ENCODE measurements at regions not wholly inside any gene's neighbourhood (a gene's known extent, or its start where the extent isn't known, plus 50 kb on each side); places are given as distances from the start of the nearest gene placed in this dataset.
A peak's percentile ranks its signal among the peaks of the same experiment; 100 is the strongest.

DNA sequence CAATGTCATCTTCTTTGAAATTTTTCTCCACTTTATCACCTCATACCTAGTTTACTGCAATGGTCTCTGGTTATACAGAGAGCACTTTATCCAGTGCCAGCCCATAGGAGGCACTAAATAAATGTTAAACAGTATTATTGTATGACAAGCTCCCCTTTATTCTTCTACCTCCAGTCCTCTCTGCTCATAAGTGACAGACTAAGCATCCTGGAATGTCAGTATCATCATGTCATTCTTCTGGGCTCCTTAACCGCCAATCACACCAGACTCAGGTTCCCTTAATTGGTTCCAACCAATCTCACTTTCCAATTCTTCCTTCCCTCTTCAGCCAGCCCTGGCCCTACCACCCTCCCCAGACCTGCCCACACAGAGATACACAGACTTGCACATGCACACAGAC, 93.1 kb downstream of the RPL27A start:
- DNase-seq (ENCODE audit: low read depth in 2 of 2) = no peak
- Histone ChIP-seq H3K4me3 (replicated peaks in 1 of 4; ENCODE audit: control extremely low read depth in 1 of 4, insufficient read depth in 1 of 4, low read depth in 3 of 4, low read length in 4 of 4) (no peak overlapping the region), H3K4me1 (ENCODE audit: control insufficient read depth, extremely low read depth, insufficient read depth, low read length) (peaks cover 33% of the 10 kb centered on the region), H3K9ac (ENCODE audit: insufficient read depth, low read length) (no peak overlapping the region), H3K36me3 (ENCODE audit: control insufficient read depth, insufficient read depth, low read length) (peaks cover 2% of the 10 kb centered on the region), H3K9me3 (ENCODE audit: control insufficient read depth, insufficient read depth, low read depth, low read length) (no peaks in the 10 kb centered on the region), H4K20me1 (ENCODE audit: control insufficient read depth, extremely low read depth, insufficient read depth, low read length) (no peaks in the 10 kb centered on the region), H3K27ac (ENCODE audit: insufficient read depth, low read length) (no peak overlapping the region), H3K27me3 (ENCODE audit: control insufficient read depth, insufficient read depth, low read length) (no peaks in the 10 kb centered on the region), H2AFZ (ENCODE audit: low read length) (no peak overlapping the region), H3K79me2 (ENCODE audit: control insufficient read depth, insufficient read depth, low read length) (peaks cover 10% of the 10 kb centered on the region), H3K4me2 (ENCODE audit: extremely low read depth, insufficient read depth, low read length) (no peak overlapping the region)
- TF ChIP-seq CTCF (conservative IDR thresholded peaks at IDR 0.05 in 1 of 2, IDR thresholded peaks at IDR 0.05 in 1 of 2; ENCODE audit: low read depth in 1 of 2, low read length in 2 of 2) (no peak), EZH2 (IDR thresholded peaks at IDR 0.05; ENCODE audit: low read length, missing control alignments) (no peak)

- H3K36me3 ChIP-seq (ENCODE audit: control insufficient read depth, insufficient read depth, low read length) = peaks cover 2% of the 10 kb centered on the region
- TF ChIP-seq CTCF (conservative IDR thresholded peaks at IDR 0.05 in 1 of 2, IDR thresholded peaks at IDR 0.05 in 1 of 2; ENCODE audit: low read depth in 1 of 2, low read length in 2 of 2) (no peak), EZH2 (IDR thresholded peaks at IDR 0.05; ENCODE audit: low read length, missing control alignments) (no peak)
- H3K79me2 ChIP-seq (ENCODE audit: control insufficient read depth, insufficient read depth, low read length) = peaks cover 10% of the 10 kb centered on the region
- no peak overlapping the region for H3K27ac ChIP-seq (ENCODE audit: insufficient read depth, low read length)
- H3K4me2 ChIP-seq (ENCODE audit: extremely low read depth, insufficient read depth, low read length) = no peak overlapping the region
- DNase-seq (ENCODE audit: low read depth in 2 of 2) = no peak
- no peak overlapping the region for H3K4me3 ChIP-seq (replicated peaks in 1 of 4; ENCODE audit: control extremely low read depth in 1 of 4, insufficient read depth in 1 of 4, low read depth in 3 of 4, low read length in 4 of 4)
- no peak overlapping the region for H2AFZ ChIP-seq (ENCODE audit: low read length)
- no peaks in the 10 kb centered on the region for H3K9me3 ChIP-seq (ENCODE audit: control insufficient read depth, insufficient read depth, low read depth, low read length)
- H4K20me1 ChIP-seq (ENCODE audit: control insufficient read depth, extremely low read depth, insufficient read depth, low read length) = no peaks in the 10 kb centered on the region
- peaks cover 33% of the 10 kb centered on the region for H3K4me1 ChIP-seq (ENCODE audit: control insufficient read depth, extremely low read depth, insufficient read depth, low read length)
- no peaks in the 10 kb centered on the region for H3K27me3 ChIP-seq (ENCODE audit: control insufficient read depth, insufficient read depth, low read length)
- no peak overlapping the region for H3K9ac ChIP-seq (ENCODE audit: insufficient read depth, low read length)
Measured at GRCh38 chr11:8776209-8776608, 93.6 kb downstream of the RPL27A start.

DNA sequence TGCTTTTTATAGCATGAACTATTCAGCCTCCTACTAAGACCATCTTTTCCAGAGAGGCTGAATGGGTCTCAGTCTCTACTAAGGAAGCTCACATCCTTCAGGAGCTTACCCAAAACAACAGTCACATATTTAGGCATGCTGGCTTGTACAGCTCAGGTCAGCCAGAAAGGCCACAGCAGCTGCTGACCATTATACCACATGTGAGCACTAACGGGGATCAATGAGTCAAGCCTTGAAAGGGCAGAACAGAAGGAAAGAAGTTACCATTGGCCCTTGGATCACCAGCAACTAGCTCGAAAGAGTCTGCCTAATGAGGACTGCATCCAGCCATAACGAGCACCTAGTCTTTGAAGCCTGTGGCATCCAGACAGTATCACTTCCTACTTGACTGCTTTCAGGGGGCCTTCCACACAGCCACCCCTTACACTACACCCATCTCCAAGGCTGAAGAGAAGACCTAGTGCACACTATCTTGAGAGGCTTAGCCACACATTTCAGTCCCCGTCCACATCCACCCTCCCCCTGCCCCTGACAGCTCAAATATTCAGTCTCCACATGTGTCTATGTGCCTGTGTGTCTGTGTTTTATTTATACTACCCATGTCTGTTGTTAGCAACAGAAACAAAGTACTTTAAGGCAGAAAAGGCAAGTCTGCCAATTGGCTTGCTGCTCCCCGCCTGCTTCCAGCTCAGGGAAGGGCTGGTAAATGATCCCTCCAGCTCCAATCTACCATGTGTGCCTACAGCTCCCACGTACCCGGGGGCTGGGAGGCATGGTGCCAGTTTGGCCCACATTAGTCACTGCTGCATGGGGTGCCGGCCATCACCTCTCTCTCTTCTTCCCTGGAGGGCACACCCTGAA, 95.5 kb downstream of the RPL27A start:
- H3K27ac ChIP-seq (ENCODE audit: insufficient read depth, low read length) = peak overlapping the region; percentile 77
- peaks cover 12% of the 10 kb centered on the region for H3K79me2 ChIP-seq (ENCODE audit: control insufficient read depth, insufficient read depth, low read length)
- H3K4me2 ChIP-seq (ENCODE audit: extremely low read depth, insufficient read depth, low read length) = peak overlapping the region; percentile 33
- H3K27me3 ChIP-seq (ENCODE audit: control insufficient read depth, insufficient read depth, low read length) = no peaks in the 10 kb centered on the region
- H3K9ac ChIP-seq (ENCODE audit: insufficient read depth, low read length) = no peak overlapping the region
- H2AFZ ChIP-seq (ENCODE audit: low read length) = no peak overlapping the region
- H3K4me1 ChIP-seq (ENCODE audit: control insufficient read depth, extremely low read depth, insufficient read depth, low read length) = peaks cover 24% of the 10 kb centered on the region
- no peaks in the 10 kb centered on the region for H4K20me1 ChIP-seq (ENCODE audit: control insufficient read depth, extremely low read depth, insufficient read depth, low read length)
- no peaks in the 10 kb centered on the region for H3K9me3 ChIP-seq (ENCODE audit: control insufficient read depth, insufficient read depth, low read depth, low read length)
- peak; percentile 62 to 76 for DNase-seq (ENCODE audit: low read depth in 2 of 2)
- TF ChIP-seq EZH2 (IDR thresholded peaks at IDR 0.05; ENCODE audit: low read length, missing control alignments) (no peak), CTCF (conservative IDR thresholded peaks at IDR 0.05 in 1 of 2, IDR thresholded peaks at IDR 0.05 in 1 of 2; ENCODE audit: low read depth in 1 of 2, low read length in 2 of 2) (no peak)
- peaks cover 2% of the 10 kb centered on the region for H3K36me3 ChIP-seq (ENCODE audit: control insufficient read depth, insufficient read depth, low read length)
- H3K4me3 ChIP-seq (replicated peaks in 1 of 4; ENCODE audit: control extremely low read depth in 1 of 4, insufficient read depth in 1 of 4, low read depth in 3 of 4, low read length in 4 of 4) = no peak overlapping the region

All from fibroblast of lung (primary cell).